G401 (cell line): ENCODE measurements at regions not wholly inside any gene's neighbourhood (a gene's known extent, or its start where the extent isn't known, plus 50 kb on each side); places are given as distances from the start of the nearest gene placed in this dataset.
"Not testable (repeated sequence)": the region's sequence is repeated elsewhere in the genome, so short reads cannot be mapped to it uniquely, and the experiment has no call there.

Source experiments
- DNase-seq: peaks from one replicate; pipeline ENCODE4 v3.0.0-alpha.2; 2015; ENCODE audit warnings: low spot score
- in situ Hi-C: cut with HindIII; loops from 2 replicates; pipeline ENCODE4 v1.10.0; 2016; ENCODE audit warnings: low sequenced_read_pairs, mixed read lengths

GRCh38 chr21:32103361-32103760, 175.5 kb downstream of the MIS18A start:
- in situ Hi-C loops: no loop called here
- no peak for DNase-seq

DNA sequence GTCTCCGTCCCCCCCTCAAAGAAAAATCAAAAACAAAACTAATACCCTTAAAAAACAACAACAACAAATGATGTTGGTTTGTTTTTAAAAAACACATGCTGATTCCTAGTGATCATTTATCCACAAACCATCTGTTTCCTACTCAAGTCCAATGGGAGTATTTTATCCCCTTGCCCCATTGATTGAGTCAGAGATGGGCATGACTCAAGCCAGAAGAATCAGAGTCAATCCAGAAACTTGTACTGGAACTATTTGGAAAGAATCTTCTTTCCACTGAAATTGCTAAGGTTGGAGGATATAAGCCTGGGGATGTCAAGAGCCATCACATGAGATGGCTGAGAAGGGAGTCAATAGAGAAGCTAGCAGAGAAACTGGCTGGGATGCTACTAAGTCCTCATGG, 176.4 kb downstream of the MIS18A start:
- in situ Hi-C loops: no loop called here
- no peak for DNase-seq

GRCh38 chr21:32101277-32101676, 177.6 kb downstream of the MIS18A start:
- in situ Hi-C loops: no loop called here
- DNase-seq: no peak

DNA sequence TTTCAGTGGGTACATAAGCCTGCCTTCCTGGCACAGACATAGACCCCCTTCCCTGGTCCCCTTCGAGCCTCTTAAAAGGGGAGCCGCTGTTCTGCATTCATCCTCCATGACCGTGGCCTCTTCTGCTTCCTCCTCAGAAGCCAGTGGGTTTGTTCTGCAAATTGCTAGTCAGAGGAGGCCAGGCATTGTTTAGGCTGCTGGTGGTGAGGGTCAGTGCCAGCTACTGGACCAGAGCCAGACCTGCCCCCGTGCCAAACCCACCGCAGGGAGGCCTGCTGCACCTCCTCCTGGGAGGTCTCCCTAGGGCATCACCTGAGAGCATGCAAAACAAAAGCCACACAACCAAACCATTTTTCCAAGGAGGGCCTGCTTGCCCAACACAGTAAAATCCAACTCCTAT, 178.4 kb downstream of the MIS18A start:
- no peak for DNase-seq
- in situ Hi-C loops: no loop called here

DNA sequence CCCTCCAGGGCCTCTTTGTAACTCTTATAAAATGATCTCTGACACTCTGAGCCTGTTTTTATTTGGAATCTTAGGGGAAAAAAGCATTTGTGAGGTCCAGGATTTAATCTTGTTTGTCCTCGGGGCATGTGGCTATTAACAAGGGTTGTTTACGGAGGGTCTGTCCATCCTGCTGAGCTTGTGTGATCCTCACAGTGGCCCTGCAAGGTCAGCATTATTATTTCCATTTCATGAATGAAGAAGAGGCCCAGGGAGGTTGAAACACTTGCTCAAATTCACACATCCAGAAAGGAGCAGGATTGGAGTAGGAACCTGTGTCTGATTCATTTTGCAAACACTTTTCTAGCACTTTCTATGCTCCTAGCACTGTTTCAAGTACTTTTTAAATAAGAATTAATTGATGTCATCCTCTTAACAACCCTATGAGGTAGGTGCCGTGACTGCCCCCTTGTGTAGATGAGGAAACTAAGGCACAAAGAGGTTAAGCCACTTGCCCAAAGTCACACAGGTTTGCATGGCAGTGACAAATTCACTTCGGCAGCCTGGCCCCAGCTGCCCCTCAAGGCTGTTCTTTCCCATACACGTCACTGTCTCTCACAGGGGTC, 178.9 kb downstream of the MIS18A start:
- DNase-seq: no peak
- in situ Hi-C loops: no loop called here

- in situ Hi-C loops: no loop called here
- peak; percentile 9 for DNase-seq
Observed at GRCh38 chr21:32096411-32096810, 182.4 kb downstream of the MIS18A start.

GRCh38 chr21:32094804-32095203, 184.0 kb downstream of the MIS18A start:
- no peak for DNase-seq
- in situ Hi-C loops: no loop called here

- no peak for DNase-seq
- in situ Hi-C loops: no loop called here
Observed at GRCh38 chr21:32093646-32094462, 185.0 kb downstream of the MIS18A start.

GRCh38 chr21:32090956-32091355, 187.9 kb downstream of the MIS18A start:
- in situ Hi-C loops: no loop called here

GRCh38 chr21:32089766-32090165, 189.1 kb downstream of the MIS18A start:
- in situ Hi-C loops: no loop called here
- DNase-seq: no peak

More at GRCh38 chr21:32090956-32091355, 187.9 kb downstream of the MIS18A start:
- DNase-seq: no peak

GRCh38 chr21:32088471-32088870, 190.4 kb downstream of the MIS18A start:
- DNase-seq: no peak
- in situ Hi-C loops: no loop called here

DNA sequence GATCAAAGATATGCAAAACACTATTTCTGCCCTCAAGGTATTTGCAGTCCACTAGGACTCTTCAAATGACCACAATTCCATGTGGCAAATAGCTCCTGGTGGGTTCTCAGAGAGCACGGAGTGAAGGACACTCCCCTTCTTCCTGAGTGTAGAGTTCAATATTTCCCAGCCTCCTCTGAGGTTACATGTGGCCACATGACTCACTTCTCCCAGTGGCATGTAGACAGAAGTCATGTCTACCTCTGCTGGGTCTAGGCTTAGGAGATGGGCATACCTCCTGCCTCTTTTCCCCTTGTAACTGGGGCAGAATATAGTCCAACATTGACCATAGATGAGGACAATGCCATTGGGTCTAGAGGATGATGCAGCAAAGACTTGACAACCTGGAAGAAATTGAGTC, 191.4 kb downstream of the MIS18A start:
- DNase-seq: no peak
- in situ Hi-C loops: no loop called here

- no peak for DNase-seq
- in situ Hi-C loops: no loop called here
Observed at GRCh38 chr21:32083197-32083596, 195.7 kb downstream of the MIS18A start.

GRCh38 chr21:32082466-32082865, 196.4 kb downstream of the MIS18A start:
- in situ Hi-C loops: no loop called here
- DNase-seq: no peak

DNA sequence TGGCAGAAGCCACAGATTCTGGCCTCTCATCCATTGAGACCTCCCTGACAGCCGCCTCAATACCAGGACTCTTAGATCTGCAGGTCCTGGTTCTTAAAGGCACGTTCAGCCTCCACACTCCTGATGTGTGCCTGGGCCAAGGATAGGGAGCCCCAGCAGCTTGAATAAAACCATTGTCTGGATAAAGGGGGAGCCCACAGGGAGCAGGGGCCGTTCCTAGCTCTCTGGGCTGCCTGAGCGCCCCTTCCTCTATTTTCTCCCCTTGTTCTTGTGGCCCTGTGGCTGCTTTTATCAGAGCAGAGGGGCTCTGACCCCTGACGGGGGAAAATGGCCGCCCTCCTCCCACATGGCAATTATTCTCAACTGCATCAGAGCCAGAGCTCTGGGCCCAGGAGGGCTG, 200.8 kb downstream of the HUNK start:
- DNase-seq: no peak
- in situ Hi-C loops: no loop called here

- in situ Hi-C loops: no loop called here
Observed at GRCh38 chr21:32073190-32073589, 200.4 kb downstream of the HUNK start.

GRCh38 chr21:32071620-32072019, 198.8 kb downstream of the HUNK start:
- in situ Hi-C loops, DNase-seq: not testable (repeated sequence)

More at GRCh38 chr21:32073190-32073589, 200.4 kb downstream of the HUNK start:
- no peak for DNase-seq

- no peak for DNase-seq
- in situ Hi-C loops: no loop called here
Observed at GRCh38 chr21:32070676-32071330, 198.0 kb downstream of the HUNK start.

- DNase-seq: no peak
- in situ Hi-C loops: no loop called here
Observed at GRCh38 chr21:32070126-32070525, 197.3 kb downstream of the HUNK start.

GRCh38 chr21:32065654-32066053, 192.8 kb downstream of the HUNK start:
- in situ Hi-C loops: no loop called here
- DNase-seq: no peak
